Stimulated activated CD4-positive, alpha-beta T cell treated with anti-CD3 and anti-CD28 coated beads, Interleukin-4, amount 100 ng/mL, for 48 hours (primary cell): ENCODE measurements at regions not wholly inside any gene's neighbourhood (a gene's known extent, or its start where the extent isn't known, plus 50 kb on each side); places are given as distances from the start of the nearest gene placed in this dataset.
"Not testable (repeated sequence)": the region's sequence is repeated elsewhere in the genome, so short reads cannot be mapped to it uniquely, and the experiment has no call there.

Source experiments
- DNase-seq, 2 donors: peaks; one replicate each; pipeline ENCODE4 v3.0.0-alpha.2; 2020; ENCODE audit warnings: low read depth in 2 of 2

DNA sequence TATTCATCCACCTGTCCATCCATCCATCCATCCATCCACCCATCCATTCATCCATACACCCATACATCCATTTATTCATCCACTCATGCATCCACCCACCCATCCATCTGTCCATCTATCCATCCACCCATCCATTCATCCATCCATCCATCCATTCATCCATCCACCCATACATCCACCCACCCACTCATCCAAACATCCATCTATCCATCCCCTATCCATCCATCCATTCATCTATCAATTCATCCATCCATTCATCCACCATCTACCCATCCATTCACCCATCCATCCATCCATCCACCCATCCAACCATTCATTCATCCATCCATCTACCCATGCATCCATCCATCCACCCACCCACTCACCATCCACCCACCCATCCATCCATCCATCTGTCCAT lies 142.6 kb upstream of the SFSWAP start:
- no peak for DNase-seq

DNA sequence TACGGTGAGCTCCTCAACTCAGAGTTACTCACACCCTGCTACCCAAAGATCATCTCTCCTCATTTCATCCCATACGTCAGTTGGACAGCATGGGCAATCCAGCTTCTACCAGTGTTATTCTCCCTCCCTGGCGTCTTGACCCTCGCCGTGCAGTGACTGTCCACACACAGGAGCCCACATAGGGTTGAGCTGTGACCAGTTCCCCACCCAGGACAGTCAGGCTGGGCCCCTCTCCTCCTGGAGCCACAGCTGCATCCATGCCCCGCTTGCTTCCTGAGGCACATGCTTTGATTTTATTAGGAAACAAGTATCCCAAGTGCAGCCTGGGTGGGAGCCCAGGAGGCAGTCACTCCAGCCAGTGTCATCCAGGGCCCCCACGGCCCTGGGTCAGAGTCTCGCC lies 140.3 kb upstream of the SFSWAP start:
- no peak for DNase-seq

DNA sequence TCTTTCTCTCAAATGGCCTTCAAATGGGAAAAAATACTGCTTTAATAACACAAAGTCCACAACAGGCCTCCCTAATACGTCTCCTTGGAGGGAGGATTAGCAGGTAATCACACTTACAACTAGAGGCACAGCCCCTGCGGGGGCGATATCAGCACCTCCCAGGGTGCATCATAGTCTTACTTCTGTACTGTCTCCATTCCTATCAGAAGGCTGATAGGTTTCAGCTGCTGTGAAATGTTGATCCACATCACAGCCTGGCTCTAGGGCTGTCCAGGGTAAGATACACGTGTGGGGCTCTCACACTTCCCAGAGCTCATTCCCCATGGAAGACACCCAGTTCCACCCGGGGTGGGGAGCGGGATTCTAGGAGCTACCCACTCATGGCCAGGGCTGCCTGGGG lies 139.1 kb upstream of the SFSWAP start:
- DNase-seq = no peak

DNA sequence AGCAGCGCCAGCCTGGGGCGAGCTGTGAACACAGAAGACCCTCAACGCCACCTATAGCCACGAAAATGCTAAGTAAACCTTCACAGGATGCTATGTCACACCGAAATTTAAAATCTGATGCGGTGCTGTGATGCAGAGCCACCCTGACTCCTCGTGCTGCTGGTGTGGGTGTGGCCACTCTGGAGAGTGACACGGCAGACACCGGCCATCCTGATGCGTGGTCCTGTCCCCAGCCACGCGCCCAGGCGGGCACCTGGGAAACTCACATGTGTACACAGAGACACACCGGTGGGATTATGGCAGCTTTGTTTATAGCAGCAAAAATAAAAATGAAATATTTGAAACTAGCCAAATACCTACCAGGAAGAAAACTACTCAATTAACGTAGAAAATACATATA lies 138.3 kb upstream of the SFSWAP start:
- DNase-seq = no peak

DNA sequence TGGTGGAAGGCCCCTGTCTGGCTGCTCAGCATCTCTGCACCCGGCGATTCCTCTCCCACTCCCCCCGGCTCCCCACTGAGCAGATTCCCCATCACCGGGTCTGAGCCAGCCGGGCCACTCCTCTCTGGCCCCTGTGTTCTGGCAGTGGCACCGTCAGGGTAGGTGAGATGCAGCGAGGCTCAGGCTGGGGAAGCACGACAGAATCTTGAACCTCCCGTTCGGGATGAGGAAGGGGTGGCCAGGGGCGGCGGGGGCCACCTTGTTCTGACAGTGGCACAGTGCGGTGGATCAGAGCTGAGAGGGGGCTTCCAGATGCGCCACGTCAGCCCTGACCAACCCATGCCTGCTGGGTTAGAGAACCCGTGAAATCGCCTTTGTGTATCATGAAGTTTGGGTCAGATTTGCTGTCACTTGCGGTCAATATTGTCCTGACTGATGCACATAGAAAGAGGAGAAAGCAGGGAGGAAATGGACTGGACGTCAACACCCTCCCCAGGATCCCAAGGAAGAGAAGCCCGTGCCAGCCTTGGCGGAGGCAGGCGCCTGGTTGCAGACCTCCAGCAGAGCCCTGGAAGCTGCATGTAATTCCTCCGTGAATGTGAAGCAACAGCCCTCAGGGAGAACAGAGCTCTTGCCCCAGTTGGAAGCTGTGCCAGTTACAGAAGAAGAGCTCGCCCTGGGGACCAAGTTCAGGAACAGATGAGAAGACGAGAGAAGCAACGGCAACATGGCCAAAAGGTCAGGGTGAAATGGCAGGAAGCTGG lies 137.1 kb upstream of the SFSWAP start:
- DNase-seq = no peak

DNA sequence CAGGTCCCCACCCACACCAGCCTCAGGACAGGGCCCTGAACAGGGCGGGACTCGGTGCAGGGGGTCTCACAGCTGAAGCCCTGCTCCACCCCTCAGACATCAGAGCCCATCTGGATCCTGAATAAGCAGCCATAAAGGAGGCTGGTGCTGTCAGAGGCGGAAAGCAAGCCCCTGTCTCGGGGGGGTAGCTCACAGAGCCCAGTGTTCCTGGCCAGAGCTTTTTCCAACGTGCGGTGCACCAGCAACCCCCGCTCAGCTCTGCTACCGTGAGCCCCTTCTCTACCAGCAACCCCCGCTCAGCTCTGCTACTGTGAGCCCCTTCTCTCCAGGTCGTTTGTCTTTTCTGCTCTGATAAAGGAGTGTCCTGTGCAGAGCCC lies 136.5 kb upstream of the SFSWAP start:
- DNase-seq = no peak

DNA sequence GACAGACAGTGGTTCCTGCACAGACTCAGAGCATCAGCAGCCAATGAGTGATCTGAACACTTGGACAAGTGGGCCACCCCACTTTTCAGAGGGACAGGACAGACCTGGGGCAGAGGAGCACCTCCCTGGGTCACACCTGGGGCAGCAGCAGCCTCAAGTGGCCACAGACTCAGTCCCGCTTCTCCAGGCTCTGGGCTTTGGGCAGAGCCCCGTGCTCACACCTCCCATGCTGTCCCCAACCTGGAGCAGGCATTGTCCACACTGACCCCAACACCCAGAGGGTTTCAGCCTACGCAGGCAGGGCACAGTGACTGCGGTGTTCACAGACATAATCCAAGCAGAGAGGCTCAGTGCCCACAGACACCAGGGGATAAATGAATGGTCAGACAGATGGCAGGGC lies 135.5 kb upstream of the SFSWAP start:
- no peak for DNase-seq

DNA sequence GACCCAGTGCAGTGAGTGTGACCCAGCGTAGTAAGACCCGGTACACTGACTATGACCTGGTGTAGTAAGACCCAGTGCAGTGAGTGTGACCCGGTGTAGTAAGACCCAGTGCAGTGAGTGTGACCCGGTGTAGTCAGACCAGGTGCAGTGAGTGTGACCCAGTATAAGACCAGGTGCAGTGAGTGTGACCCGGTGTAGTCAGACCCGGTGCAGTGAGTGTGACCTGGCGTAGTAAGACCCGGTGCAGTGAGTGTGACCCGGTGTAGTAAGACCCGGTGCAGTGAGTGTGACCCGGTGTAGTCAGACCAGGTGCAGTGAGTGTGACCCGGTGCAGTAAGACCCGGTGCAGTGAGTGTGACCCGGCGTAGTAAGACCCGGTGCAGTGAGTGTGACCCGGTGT lies 134.2 kb upstream of the SFSWAP start:
- not testable (repeated sequence) for DNase-seq

DNA sequence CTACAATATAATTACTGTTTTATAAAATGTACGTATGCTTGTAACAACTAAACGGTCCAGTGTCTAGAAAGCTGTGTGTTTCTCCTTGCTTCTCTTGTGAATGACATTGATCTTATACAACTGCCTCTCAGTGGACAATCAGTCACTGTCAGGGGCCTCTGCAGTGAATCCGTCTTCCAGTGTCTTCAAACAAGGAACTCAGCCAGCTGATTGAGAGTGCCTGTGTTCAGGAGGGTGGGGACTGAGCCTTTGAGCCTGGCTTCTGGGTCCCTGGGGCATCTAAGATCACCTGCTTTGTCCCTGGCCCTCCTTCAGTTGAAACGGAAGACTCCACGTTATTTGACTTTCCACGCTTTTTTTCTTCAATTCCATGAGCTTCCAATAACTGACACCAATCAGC lies 133.1 kb upstream of the SFSWAP start:
- no peak for DNase-seq

DNA sequence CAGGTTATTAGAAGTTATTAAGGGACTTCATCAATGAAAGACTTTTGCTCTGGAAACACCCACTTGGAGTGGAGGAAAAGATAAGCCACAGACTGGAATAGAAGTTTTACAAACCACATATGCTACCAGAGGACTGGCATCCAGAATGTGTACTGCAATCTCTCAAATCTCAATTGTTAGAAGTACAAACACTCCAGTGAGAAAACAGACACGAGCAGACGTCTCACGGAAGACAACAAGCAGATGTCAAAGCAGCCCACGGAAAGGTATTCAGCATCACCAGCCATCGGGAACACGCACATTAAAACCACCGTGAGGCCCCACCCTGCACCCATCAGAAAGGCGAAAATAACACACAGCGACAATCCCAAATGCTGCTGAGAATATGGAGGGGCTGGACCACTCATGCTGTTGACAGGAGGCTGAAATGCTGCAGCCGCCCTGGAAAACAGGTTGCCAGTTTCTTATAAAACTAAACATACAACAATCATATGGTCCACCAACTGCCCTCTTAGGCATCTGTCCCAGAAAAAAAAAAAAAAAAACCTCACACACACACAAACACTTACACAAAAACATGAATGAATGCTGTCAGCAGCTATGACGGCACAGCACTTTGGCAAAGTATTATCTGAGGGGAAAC lies 131.9 kb upstream of the SFSWAP start:
- no peak for DNase-seq

DNA sequence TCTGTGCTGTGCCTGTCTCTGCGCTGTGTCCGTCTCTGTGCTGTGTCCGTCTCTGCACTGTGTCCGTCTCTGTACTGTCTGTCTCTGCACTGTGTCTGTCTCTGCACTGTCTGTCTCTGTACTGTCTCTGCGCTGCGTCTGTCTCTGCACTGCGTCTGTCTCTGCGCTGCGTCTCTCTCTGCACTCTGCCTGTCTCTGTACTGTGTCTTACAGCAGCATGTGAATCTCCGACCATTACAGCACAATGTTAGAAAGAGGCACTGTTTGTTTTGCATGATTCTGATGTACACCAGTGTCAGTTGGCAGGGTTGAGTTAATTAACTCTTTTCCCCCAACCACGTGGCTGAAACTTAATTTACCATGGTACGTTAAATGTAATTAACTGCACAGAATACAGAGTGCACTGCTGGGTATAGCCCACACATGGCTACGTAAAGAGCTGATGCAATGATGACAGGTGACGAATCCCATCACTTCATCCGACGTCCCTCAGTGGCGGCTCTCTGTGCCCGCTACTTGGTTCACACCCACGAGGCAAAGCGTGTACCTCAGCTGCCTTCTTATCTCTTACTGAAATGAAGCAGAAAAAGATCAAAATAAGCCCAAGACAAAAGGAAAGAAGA lies 127.7 kb upstream of the SFSWAP start:
- DNase-seq = no peak

DNA sequence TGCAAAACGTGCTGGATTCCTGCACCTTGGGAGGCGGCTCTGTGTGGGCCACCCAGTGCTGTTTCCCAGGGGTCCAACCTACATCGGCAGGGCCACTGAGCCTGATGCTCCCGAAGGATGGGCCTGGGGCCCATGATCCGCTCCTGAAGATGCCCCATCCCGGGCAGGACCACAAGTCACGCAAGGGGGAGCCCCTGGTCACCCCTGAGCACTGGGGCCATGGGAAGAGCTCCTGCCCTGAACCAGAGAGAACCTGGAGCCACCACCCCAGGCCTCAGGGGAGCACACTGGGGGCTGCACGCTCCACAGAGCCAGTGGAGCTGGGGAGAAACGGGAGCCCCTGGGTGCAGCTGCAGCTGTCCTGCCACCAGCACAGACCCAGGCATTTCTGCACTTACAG lies 124.6 kb upstream of the SFSWAP start:
- no peak for DNase-seq

DNA sequence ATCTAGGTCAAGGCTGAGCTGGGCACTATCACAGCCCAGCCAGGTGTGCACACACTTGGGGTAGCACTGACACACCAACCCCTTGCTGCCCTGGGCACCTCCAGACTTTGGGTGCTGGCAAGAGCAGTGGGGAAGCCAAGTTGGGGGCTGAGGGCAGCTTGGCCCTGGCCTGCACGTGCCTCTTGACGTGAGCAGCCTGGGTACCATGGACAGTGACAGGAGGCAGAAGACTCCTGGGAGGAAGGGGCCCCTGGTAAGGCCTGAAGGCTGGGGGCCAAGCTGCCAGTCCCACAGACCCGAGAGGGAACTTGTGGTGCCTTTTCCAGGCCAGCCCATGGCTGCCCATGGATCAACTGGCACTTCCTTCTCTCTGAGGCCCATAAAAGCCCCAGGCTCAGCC lies 124.1 kb upstream of the SFSWAP start:
- no peak for DNase-seq

DNA sequence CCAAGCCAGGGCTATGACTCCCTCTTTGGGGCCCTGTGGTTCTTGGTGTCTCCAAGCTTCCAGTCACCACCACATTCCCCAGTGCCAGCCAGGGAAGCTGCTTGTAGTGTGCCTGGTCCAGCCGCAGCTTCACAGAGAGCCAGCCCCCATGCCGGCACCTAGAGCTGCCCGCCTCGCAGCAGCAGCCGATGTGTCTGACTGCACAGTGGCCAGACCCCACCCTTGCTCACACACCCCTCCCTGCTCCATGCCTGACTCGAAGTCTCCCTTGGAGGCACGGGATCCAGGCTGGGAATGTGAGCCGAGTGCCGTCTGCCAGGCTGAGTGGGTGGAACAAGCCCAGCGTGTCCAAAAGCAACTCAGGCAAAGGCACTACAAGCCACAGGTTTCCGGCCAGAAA lies 123.3 kb upstream of the SFSWAP start:
- no peak for DNase-seq

DNA sequence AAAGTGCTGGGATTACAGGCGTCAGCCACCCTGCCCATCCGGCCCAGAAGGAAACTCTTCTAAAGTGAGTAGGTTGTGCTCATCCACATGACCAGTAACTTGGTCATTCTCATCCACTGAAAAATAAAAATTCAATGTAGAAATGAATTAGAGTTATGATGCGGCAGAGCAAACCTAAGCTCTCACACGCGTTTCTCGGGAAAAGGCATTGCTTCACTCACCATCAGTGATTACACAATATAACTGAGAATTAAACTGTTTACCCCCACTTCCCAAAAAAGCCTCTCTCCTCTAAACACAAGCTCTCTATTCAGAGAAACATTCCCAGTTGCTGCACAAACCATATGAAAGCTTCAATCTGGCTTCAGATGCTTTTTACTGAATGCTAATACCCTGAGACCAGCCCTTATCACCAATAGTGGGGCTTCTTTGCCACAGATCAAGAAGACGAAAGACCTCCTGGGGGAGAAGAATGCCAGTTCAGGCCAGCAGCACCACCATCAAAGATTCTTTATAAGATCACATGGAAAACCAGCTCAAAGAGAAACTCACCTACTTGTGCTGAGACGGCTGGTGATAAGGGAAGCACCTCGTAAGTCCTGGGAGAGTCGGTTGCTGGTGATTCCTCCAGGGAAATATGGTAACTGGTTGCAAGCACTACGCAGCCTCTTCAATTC lies 121.5 kb upstream of the SFSWAP start:
- no peak for DNase-seq

DNA sequence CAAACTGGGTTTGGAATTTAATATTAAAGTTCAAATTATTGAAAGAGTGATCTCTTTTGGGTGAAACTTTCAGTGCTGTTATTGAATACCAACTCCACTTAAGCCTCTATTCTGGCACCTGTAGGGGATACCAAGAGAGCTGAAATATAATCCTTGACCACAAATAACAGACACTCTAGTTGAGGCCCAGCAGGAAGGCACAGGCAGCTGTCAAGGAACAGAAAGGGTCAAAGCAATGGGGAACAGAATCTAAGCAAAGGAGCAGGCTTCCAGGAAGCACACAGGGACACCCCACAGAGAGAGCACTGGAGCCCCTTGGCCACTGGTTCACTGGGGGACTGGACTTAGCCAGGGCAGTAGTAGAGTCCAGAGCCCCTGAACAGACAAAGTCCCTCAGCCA lies 120.9 kb upstream of the SFSWAP start:
- no peak for DNase-seq

DNA sequence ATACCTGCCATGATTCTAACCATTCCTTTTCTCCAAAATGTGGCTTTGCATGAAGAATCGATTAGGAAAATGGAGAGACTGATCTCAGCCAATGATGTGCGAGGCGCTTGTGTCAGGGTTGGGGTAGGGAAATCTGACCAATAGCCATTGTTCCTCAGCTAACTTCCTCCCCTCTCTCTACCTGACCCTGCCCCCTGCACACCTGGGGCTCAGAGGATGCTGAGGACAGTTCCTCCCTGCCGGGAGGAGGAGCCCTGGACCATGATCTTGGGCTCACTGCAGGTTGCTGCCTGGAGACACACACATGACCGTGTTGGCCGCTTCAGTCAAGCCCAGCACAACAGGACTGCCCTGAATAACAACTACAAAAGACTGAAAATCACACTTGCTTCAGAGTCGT lies 119.8 kb upstream of the SFSWAP start:
- no peak for DNase-seq

DNA sequence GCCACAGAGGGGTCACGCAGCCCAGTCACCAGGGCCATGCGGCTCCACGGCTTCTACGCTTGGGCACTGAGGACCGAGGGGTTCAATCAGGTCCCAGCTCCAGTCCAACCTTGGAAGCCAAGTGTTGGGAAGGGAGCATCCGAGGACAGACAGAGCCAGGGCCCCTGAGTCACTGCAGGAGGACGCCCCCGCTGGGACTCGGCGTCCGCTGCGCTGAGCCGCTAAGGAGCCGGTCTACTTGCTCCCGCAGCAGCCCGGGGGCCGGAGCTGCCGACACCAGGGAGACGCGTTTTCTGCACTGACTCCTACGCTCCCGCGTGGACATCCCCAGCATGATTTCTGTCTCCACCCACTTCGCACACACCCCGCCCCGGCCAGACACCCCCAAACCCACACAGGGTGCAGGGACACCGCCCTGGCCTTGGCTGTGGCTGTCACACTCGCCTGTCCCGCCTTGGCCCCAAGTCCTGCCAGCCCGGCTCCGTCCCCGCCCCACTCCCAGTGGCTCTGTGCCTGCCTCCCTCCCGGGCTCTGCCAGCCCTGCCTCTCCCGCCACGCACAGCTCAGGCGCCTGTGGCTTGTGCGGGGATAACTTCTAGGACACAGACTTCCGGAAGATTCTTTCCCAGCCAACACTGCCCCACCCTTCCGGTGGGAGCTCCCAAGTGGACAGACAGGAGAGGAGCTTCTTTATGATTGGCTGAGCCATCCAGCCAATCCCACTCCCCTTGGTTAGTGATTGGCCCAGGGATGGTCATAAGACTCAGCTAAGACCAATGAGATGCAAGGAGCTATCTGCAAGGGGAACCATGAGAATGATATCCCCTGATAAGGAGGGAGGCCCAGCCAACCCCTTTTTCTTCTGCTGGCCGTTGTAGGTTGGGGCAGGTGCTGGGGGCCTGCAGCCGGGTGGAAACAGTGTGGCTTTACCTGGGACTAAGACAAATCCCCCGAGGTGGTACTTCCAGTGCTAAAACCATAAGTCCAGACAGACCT lies 118.9 kb upstream of the SFSWAP start:
- DNase-seq = no peak

DNA sequence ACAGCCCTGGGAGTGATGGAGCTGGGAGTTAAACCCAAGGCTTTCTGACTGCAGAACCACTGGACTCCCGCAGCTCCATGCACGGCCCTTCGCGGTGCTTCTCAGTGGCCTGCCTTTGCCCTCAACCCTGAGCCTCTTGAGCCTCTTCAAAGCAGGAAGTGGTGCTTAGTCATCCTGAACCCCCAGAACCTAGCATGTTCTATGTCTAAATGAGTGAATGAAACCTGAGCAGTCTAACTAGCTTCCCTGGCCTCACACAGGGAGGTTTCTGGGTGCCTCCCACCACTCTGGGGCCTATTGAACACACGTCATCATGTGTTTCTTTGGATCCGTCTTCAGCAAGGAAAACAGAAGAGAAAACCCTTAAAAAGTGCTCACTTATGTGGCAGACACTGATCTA lies 117.9 kb upstream of the SFSWAP start:
- DNase-seq = no peak

DNA sequence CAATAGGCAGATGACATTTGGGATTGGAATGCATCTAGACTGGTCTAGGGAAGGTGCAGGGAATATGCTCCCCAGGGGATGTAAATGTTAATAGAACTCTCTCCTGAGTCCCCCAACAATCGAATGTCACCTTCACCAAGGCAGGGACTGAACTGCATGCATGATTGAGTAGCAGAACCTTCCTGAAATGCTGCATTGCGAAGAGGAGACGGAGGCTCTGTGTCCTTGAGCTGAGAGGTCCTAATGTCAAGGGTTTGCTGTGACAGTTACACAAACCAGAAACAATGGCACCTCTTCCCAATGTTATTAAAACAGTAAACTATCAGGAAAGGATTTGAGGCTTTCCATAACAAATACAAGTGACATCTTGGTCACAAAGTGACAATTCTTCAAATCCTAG lies 117.5 kb upstream of the SFSWAP start:
- DNase-seq = no peak

DNA sequence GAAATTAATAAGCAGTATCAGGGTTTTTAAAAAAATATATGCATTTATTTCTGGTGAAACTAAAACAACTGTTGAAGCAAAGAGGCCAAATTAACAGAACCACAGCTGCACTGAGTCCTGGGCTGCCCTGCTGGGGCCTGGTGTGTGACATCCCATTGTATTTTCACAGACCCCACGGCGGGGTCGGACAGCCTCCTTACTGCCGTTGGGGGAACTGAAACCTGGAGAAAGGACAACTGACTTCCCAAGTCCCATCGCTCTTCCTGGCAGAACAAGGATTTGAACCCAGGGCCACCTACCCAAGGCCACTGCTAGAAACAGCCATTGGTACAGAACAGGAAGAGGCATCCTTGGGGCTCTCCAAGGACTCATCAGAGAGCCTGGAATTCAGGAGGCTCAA lies 114.8 kb upstream of the SFSWAP start:
- DNase-seq = no peak

DNA sequence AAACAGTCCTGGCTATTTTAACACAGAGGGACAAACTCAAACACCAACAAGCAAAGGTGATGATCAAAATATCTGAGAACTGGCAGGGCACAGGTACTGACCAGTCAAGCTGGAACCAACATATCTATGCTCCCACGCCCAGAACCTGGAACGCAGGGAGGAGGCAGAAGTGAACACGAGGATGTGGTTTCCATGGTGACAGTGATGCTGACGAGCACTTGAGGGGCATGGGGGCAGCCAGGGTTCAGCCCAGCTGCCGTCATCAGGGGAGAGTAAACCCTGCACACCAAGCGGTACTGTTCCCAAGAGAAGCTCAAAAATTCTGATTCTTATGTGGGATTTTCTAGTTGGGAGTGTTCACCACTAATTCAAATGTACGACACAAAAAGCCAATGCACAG lies 113.6 kb upstream of the SFSWAP start:
- DNase-seq = no peak
